HUES64 (cell line): ENCODE measurements at regions not wholly inside any gene's neighbourhood (a gene's known extent, or its start where the extent isn't known, plus 50 kb on each side); places are given as distances from the start of the nearest gene placed in this dataset.

ENCODE experiments used
- H3K27ac ChIP-seq: 2 replicates; pipeline ENCODE4 v1.7.0; 2013; ENCODE audit warnings: low read depth, low read length, inconsistent platforms
- H3K27me3 ChIP-seq: 2 replicates; pipeline ENCODE4 v1.6.1; 2013; ENCODE audit warnings: mild to moderate bottlenecking, low read length; ENCODE audit not compliant: insufficient read depth
- H3K36me3 ChIP-seq: 2 replicates; pipeline ENCODE4 v1.6.1; 2013; ENCODE audit warnings: mild to moderate bottlenecking, low read length; ENCODE audit not compliant: insufficient read depth
- H3K4me1 ChIP-seq: 2 replicates; pipeline ENCODE4 v1.6.1; 2013; ENCODE audit warnings: mild to moderate bottlenecking, low read length, moderate library complexity; ENCODE audit not compliant: insufficient read depth
- H3K4me3 ChIP-seq: 2 replicates; pipeline ENCODE4 v1.5.1; 2013; ENCODE audit warnings: mild to moderate bottlenecking, low read length, moderate library complexity
- H3K9ac ChIP-seq: 2 replicates; pipeline ENCODE4 v1.6.1; 2013; ENCODE audit warnings: mild to moderate bottlenecking, low read depth, low read length
- H3K9me3 ChIP-seq: 2 replicates; pipeline ENCODE4 v1.6.1; 2013; ENCODE audit warnings: low read depth, low read length; ENCODE audit not compliant: insufficient read depth
- WGBS: fragments of 150-250, 120-280 bp; methylation state at CpG from one replicate; pipeline ENCODE4 v1.1.7; 2013; ENCODE audit warnings: missing lambda C conversion rate; 5-methylcytosine and 5-hydroxymethylcytosine counted together

- H3K27me3 ChIP-seq, result no peaks in the 10 kb centered on the region
- no peak overlapping the region for H3K4me3 ChIP-seq
- WGBS, result 92% methylated on average over 1 of the region's 2 CpGs
- H3K4me1 ChIP-seq, result no peaks in the 10 kb centered on the region
- H3K9me3 ChIP-seq, result no peaks in the 10 kb centered on the region
- H3K36me3 ChIP-seq, result no peaks in the 10 kb centered on the region
- no peak overlapping the region for H3K9ac ChIP-seq
- H3K27ac ChIP-seq, result no peak overlapping the region
Observed at GRCh38 chrX:137286423-137286822, 252.6 kb upstream of the GPR101 start.

- Histone ChIP-seq H3K4me3 (no peak overlapping the region), H3K4me1 (no peaks in the 10 kb centered on the region), H3K9me3 (no peaks in the 10 kb centered on the region), H3K27me3 (no peaks in the 10 kb centered on the region), H3K36me3 (no peaks in the 10 kb centered on the region), H3K9ac (no peak overlapping the region), H3K27ac (no peak overlapping the region)
- 84% methylated on average over 4 of the region's 4 CpGs for WGBS
Observed at GRCh38 chrX:137278825-137279224, 245.0 kb upstream of the GPR101 start.

GRCh38 chrX:137263374-137263773 is 229.6 kb upstream of the GPR101 start:
- Histone ChIP-seq H3K27ac (no peak overlapping the region), H3K36me3 (no peaks in the 10 kb centered on the region), H3K4me1 (no peaks in the 10 kb centered on the region), H3K9ac (no peak overlapping the region), H3K9me3 (no peaks in the 10 kb centered on the region), H3K4me3 (no peak overlapping the region), H3K27me3 (no peaks in the 10 kb centered on the region)
- WGBS, result 84% methylated on average over 2 of the region's 3 CpGs

- no peak overlapping the region for H3K4me3 ChIP-seq
- H3K4me1 ChIP-seq, result no peaks in the 10 kb centered on the region
- H3K27ac ChIP-seq, result no peak overlapping the region
- WGBS, result 93% methylated on average over 1 of the region's 2 CpGs
- no peak overlapping the region for H3K9ac ChIP-seq
- H3K27me3 ChIP-seq, result no peaks in the 10 kb centered on the region
- H3K36me3 ChIP-seq, result no peaks in the 10 kb centered on the region
- H3K9me3 ChIP-seq, result no peaks in the 10 kb centered on the region
Observed at GRCh38 chrX:137245183-137245582, 211.4 kb upstream of the GPR101 start.

- Histone ChIP-seq H3K27ac (no peak overlapping the region), H3K36me3 (no peaks in the 10 kb centered on the region), H3K4me1 (peaks cover 34% of the 10 kb centered on the region; the same call in 1 of the 2 replicates), H3K9me3 (no peaks in the 10 kb centered on the region), H3K9ac (no peak overlapping the region), H3K27me3 (no peaks in the 10 kb centered on the region), H3K4me3 (no peak overlapping the region)
- 90% methylated on average over 4 of the region's 4 CpGs for WGBS
Observed at GRCh38 chrX:137236837-137237236, 203.0 kb upstream of the GPR101 start.

GRCh38 chrX:137234651-137235402 is 201.0 kb upstream of the GPR101 start:
- Histone ChIP-seq H3K36me3 (no peaks in the 10 kb centered on the region), H3K27ac (no peak overlapping the region), H3K9me3 (no peaks in the 10 kb centered on the region), H3K4me3 (no peak overlapping the region), H3K4me1 (peaks cover 34% of the 10 kb centered on the region; the same call in 1 of the 2 replicates), H3K27me3 (no peaks in the 10 kb centered on the region), H3K9ac (no peak overlapping the region)
- 57% methylated on average over 3 of the region's 6 CpGs for WGBS

GRCh38 chrX:137233478-137233877 is 199.7 kb upstream of the GPR101 start:
- Histone ChIP-seq H3K36me3 (no peaks in the 10 kb centered on the region), H3K27ac (no peak overlapping the region), H3K9me3 (no peaks in the 10 kb centered on the region), H3K27me3 (no peaks in the 10 kb centered on the region), H3K9ac (no peak overlapping the region), H3K4me1 (peaks cover 34% of the 10 kb centered on the region; the same call in 1 of the 2 replicates), H3K4me3 (no peak overlapping the region)
- whole genome bisulfite sequencing, result no CpG with 5 or more reads among the region's 3 CpGs

- no peak overlapping the region for H3K4me3 ChIP-seq
Observed at GRCh38 chrX:137227151-137227550, 193.4 kb upstream of the GPR101 start.

GRCh38 chrX:137215467-137215866 is 181.7 kb upstream of the GPR101 start:
- Histone ChIP-seq H3K9ac (no peak overlapping the region), H3K27ac (no peak overlapping the region), H3K4me3 (no peak overlapping the region), H3K4me1 (peaks cover 23% of the 10 kb centered on the region), H3K36me3 (no peaks in the 10 kb centered on the region), H3K9me3 (0 out of 2 replicates have a peak, but pooled peaks cover 3% of the 10 kb centered on the region), H3K27me3 (no peaks in the 10 kb centered on the region)
- 100% methylated on average over 1 of the region's 1 CpG for WGBS

More at GRCh38 chrX:137227151-137227550, 193.4 kb upstream of the GPR101 start:
- no peak overlapping the region for H3K9ac ChIP-seq
- H3K27me3 ChIP-seq, result no peaks in the 10 kb centered on the region
- no peaks in the 10 kb centered on the region for H3K36me3 ChIP-seq
- no peaks in the 10 kb centered on the region for H3K4me1 ChIP-seq
- H3K9me3 ChIP-seq, result no peaks in the 10 kb centered on the region
- 92% methylated on average over 2 of the region's 2 CpGs for WGBS
- no peak overlapping the region for H3K27ac ChIP-seq

GRCh38 chrX:137212078-137212632 is 178.4 kb upstream of the GPR101 start:
- H3K36me3 ChIP-seq, result no peaks in the 10 kb centered on the region
- H3K9ac ChIP-seq, result no peak overlapping the region
- 0 out of 2 replicates have a peak, but pooled peaks cover 3% of the 10 kb centered on the region for H3K9me3 ChIP-seq
- H3K27ac ChIP-seq, result no peak overlapping the region
- H3K27me3 ChIP-seq, result no peaks in the 10 kb centered on the region
- WGBS, result 35% methylated on average over 2 of the region's 4 CpGs
- H3K4me3 ChIP-seq, result no peak overlapping the region
- peaks cover 20% of the 10 kb centered on the region for H3K4me1 ChIP-seq

GRCh38 chrX:137198040-137198439 is 164.2 kb upstream of the GPR101 start:
- H3K36me3 ChIP-seq, result no peaks in the 10 kb centered on the region
- no peak overlapping the region for H3K27ac ChIP-seq
- H3K9ac ChIP-seq, result no peak overlapping the region
- H3K4me1 ChIP-seq, result no peaks in the 10 kb centered on the region
- 96% methylated on average over 4 of the region's 4 CpGs for WGBS
- H3K27me3 ChIP-seq, result no peaks in the 10 kb centered on the region
- no peaks in the 10 kb centered on the region for H3K9me3 ChIP-seq
- no peak overlapping the region for H3K4me3 ChIP-seq
